OCI-LY1 (cell line): ENCODE measurements at regions not wholly inside any gene's neighbourhood (a gene's known extent, or its start where the extent isn't known, plus 50 kb on each side); places are given as distances from the start of the nearest gene placed in this dataset.
A peak's percentile ranks its signal among the peaks of the same experiment; 100 is the strongest.

ENCODE experiments used
- H2AFZ ChIP-seq: fragments of 200-600 bp; sonication (generic), shearing (Covaris generic); 2 replicates; pipeline ENCODE4 v1.6.0; 2014; ENCODE audit warnings: antibody characterized with exemption, mild to moderate bottlenecking, low read length
- H3F3A ChIP-seq: fragments of 200-600 bp; sonication (generic), shearing (Covaris generic); 2 replicates; pipeline ENCODE4 v1.6.0; 2014; ENCODE audit warnings: mild to moderate bottlenecking, antibody characterized with exemption, low read length, moderate library complexity; ENCODE audit not compliant: insufficient read depth
- H3K27ac ChIP-seq: fragments of 200-600 bp; sonication (generic); 2 replicates; pipeline ENCODE4 v1.5.1; 2014; ENCODE audit warnings: low read length, mixed run types, mild to moderate bottlenecking, low read depth; ENCODE audit not compliant: poor library complexity, severe bottlenecking
- H3K27me3 ChIP-seq: fragments of 200-600 bp; sonication (generic); 2 replicates; pipeline ENCODE4 v1.6.0; 2014; ENCODE audit warnings: antibody characterized with exemption, mild to moderate bottlenecking, low read length, moderate library complexity; ENCODE audit not compliant: insufficient read depth
- H3K36me3 ChIP-seq: fragments of 200-600 bp; sonication (generic); 2 replicates; pipeline ENCODE4 v1.6.1; 2014; ENCODE audit warnings: mild to moderate bottlenecking, antibody characterized with exemption, low read length, moderate library complexity, mixed read lengths; ENCODE audit not compliant: insufficient read depth
- H3K4me1 ChIP-seq: fragments of 200-600 bp; sonication (generic); 2 replicates; pipeline ENCODE4 v1.5.1; 2014; ENCODE audit warnings: mild to moderate bottlenecking, low read length, moderate library complexity; ENCODE audit not compliant: insufficient read depth, severe bottlenecking
- H3K4me2 ChIP-seq: fragments of 200-600 bp; sonication (generic), shearing (Covaris generic); 2 replicates; pipeline ENCODE4 v1.6.1; 2014; ENCODE audit warnings: low read length
- H3K4me3 ChIP-seq: fragments of 200-600 bp; sonication (generic); 2 replicates; pipeline ENCODE4 v1.5.1; 2014; ENCODE audit warnings: low read length, low read depth, mild to moderate bottlenecking, mixed read lengths; ENCODE audit not compliant: poor library complexity, severe bottlenecking
- H3K79me2 ChIP-seq: fragments of 200-600 bp; shearing (Covaris generic); 2 replicates; pipeline ENCODE4 v1.6.1; 2016; ENCODE audit warnings: mixed run types, low read length, mixed read lengths; ENCODE audit not compliant: insufficient read depth
- H3K9ac ChIP-seq: fragments of 200-600 bp; sonication (generic), shearing (Covaris generic); 2 replicates; pipeline ENCODE4 v1.6.1; 2014; ENCODE audit warnings: mild to moderate bottlenecking, low read length, mixed read lengths
- H3K9me2 ChIP-seq: fragments of 200-600 bp; sonication (generic), shearing (Covaris generic); 2 replicates; pipeline ENCODE4 v1.6.1; 2014; ENCODE audit warnings: low read depth, mild to moderate bottlenecking, low read length, mixed read lengths
- H3K9me3 ChIP-seq: fragments of 200-600 bp; shearing (Covaris generic); 2 replicates; pipeline ENCODE4 v1.6.1; 2014; ENCODE audit warnings: low read length, mixed read lengths
- H4K20me1 ChIP-seq: fragments of 200-600 bp; sonication (generic), shearing (Covaris generic); 2 replicates; pipeline ENCODE4 v1.6.0; 2016; ENCODE audit warnings: mild to moderate bottlenecking, low read length; ENCODE audit not compliant: insufficient read depth
- EZH2 ChIP-seq: fragments of 200-600 bp; sonication (generic), shearing (Covaris generic); IDR thresholded peaks from 2 replicates; pipeline ENCODE4 v1.8.0; 2017; ENCODE audit warnings: borderline replicate concordance, mixed run types, mild to moderate bottlenecking, antibody characterized with exemption, low read length, moderate library complexity, mixed read lengths
- TF ChIP-seq, protein P1 (sequence below): fragments of 200-600 bp; sonication (generic), shearing (Covaris generic); IDR thresholded peaks from 2 replicates; pipeline ENCODE4 v1.5.1; 2017; ENCODE audit warnings: mild to moderate bottlenecking, antibody characterized with exemption, low read length, moderate library complexity, mixed read lengths

DNA sequence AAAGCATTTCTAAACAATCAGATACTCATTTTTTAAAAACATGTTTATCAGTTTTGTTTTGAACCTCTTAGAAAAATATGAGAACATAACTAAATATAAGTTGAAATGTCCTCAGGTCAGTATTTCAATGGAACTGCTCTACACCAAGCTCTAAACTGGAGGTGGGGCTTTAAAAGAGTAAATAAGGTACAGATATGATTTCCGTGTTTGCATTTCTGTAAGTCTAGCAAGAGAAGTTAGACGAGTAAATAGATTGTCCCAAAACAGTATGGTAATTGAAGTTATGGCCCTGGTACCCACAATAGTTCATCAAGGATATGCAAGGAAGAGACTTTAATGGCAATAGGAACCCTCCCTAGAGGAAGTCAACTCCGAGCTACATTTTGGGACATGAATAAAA is 115.1 kb upstream of the AKR1E2 start:
- no peak overlapping the region for H3K4me3 ChIP-seq
- no peaks in the 10 kb centered on the region for H3F3A ChIP-seq
- no peak overlapping the region for H3K4me2 ChIP-seq
- H3K27ac ChIP-seq: no peak overlapping the region
- no peaks in the 10 kb centered on the region for H3K9me2 ChIP-seq
- TF ChIP-seq, protein P1, sequence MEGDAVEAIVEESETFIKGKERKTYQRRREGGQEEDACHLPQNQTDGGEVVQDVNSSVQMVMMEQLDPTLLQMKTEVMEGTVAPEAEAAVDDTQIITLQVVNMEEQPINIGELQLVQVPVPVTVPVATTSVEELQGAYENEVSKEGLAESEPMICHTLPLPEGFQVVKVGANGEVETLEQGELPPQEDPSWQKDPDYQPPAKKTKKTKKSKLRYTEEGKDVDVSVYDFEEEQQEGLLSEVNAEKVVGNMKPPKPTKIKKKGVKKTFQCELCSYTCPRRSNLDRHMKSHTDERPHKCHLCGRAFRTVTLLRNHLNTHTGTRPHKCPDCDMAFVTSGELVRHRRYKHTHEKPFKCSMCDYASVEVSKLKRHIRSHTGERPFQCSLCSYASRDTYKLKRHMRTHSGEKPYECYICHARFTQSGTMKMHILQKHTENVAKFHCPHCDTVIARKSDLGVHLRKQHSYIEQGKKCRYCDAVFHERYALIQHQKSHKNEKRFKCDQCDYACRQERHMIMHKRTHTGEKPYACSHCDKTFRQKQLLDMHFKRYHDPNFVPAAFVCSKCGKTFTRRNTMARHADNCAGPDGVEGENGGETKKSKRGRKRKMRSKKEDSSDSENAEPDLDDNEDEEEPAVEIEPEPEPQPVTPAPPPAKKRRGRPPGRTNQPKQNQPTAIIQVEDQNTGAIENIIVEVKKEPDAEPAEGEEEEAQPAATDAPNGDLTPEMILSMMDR: no peak
- no peak for TF ChIP-seq EZH2
- H4K20me1 ChIP-seq: no peaks in the 10 kb centered on the region
- no peaks in the 10 kb centered on the region for H3K36me3 ChIP-seq
- H3K4me1 ChIP-seq: no peaks in the 10 kb centered on the region
- no peaks in the 10 kb centered on the region for H3K9me3 ChIP-seq
- no peaks in the 10 kb centered on the region for H3K27me3 ChIP-seq
- no peaks in the 10 kb centered on the region for H3K79me2 ChIP-seq
- H3K9ac ChIP-seq: no peak overlapping the region
- H2AFZ ChIP-seq: no peak overlapping the region

DNA sequence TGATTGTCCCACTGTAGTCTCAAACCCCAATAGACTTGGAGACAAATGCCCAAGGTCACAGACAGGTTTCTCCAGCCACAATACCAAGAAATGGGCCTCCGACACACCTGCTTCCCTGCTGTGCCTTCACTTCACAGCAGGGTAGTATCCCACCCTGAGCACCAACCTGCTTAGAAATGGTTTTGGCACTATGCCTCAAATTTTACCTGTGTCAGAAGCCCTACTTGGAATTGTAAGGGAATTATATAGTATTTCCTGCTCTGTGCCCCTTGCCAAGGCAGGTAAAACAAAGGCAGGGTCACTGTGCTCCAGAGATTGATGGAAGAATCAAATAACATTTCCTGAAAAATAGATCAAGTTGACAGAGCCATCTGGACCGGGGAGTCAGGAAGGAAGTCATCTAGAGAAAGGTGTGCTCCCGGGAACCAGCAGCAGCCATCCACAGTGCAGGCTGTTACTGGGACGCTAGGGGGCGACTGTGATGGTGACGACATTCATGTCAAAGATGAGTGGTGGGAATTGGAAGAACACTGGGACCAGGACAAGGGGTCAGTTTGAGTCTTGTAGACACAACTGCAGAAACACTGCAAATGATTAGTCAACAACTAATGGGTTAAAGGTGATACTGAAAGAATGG is 117.8 kb upstream of the AKR1E2 start:
- Histone ChIP-seq H4K20me1 (no peaks in the 10 kb centered on the region), H3K79me2 (no peaks in the 10 kb centered on the region), H3K4me3 (no peak overlapping the region), H3K9ac (no peak overlapping the region), H3K27ac (no peak overlapping the region), H3K9me2 (no peaks in the 10 kb centered on the region), H3K27me3 (no peaks in the 10 kb centered on the region), H3F3A (no peaks in the 10 kb centered on the region), H3K9me3 (no peaks in the 10 kb centered on the region), H2AFZ (no peak overlapping the region), H3K36me3 (no peaks in the 10 kb centered on the region), H3K4me1 (no peaks in the 10 kb centered on the region), H3K4me2 (no peak overlapping the region)
- no peak for TF ChIP-seq EZH2
- TF ChIP-seq, protein P1: peak; percentile 67

DNA sequence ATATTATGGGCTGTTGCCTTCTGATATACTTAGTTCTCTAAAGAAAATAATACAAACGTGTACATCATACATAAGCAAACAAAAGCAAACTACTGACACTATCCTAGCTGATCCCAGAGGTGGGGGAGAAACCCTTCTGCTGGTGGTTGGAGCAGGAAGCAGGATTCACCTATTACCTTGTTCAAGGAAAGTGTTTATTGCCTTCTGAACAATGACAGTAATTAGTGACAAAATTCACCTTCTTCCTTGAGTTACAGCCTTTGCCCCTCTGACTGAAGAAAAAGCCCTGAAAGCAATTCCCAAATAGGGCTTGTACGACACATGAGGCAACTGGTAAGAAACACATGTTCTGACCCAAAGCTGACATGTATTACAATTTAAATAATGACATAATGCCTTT is 118.8 kb upstream of the AKR1E2 start:
- no peaks in the 10 kb centered on the region for H4K20me1 ChIP-seq
- H3K4me3 ChIP-seq: no peak overlapping the region
- no peaks in the 10 kb centered on the region for H3F3A ChIP-seq
- no peaks in the 10 kb centered on the region for H3K36me3 ChIP-seq
- no peaks in the 10 kb centered on the region for H3K27me3 ChIP-seq
- H3K4me1 ChIP-seq: no peaks in the 10 kb centered on the region
- no peak overlapping the region for H3K27ac ChIP-seq
- no peaks in the 10 kb centered on the region for H3K9me3 ChIP-seq
- no peaks in the 10 kb centered on the region for H3K9me2 ChIP-seq
- no peak for TF ChIP-seq EZH2
- TF ChIP-seq, protein P1: no peak
- H3K4me2 ChIP-seq: no peak overlapping the region
- H3K9ac ChIP-seq: no peak overlapping the region
- H3K79me2 ChIP-seq: no peaks in the 10 kb centered on the region
- H2AFZ ChIP-seq: no peak overlapping the region
